Activated CD4-positive, alpha-beta T cell treated with anti-CD3 and anti-CD28 coated beads, Interleukin-2, amount 50 U/mL, for 48 hours (primary cell): ENCODE measurements at regions not wholly inside any gene's neighbourhood (a gene's known extent, or its start where the extent isn't known, plus 50 kb on each side); places are given as distances from the start of the nearest gene placed in this dataset.
A peak's percentile ranks its signal among the peaks of the same experiment; 100 is the strongest.
"Not testable (repeated sequence)": the region's sequence is repeated elsewhere in the genome, so short reads cannot be mapped to it uniquely, and the experiment has no call there.

Experiments
- DNase-seq, 2 experiments: peaks; one replicate each; pipeline ENCODE4 v3.0.0-alpha.2; 2020

GRCh38 chr2:11998218-11998617 lies 251.8 kb downstream of the LPIN1 start:
- no peak for DNase-seq

DNA sequence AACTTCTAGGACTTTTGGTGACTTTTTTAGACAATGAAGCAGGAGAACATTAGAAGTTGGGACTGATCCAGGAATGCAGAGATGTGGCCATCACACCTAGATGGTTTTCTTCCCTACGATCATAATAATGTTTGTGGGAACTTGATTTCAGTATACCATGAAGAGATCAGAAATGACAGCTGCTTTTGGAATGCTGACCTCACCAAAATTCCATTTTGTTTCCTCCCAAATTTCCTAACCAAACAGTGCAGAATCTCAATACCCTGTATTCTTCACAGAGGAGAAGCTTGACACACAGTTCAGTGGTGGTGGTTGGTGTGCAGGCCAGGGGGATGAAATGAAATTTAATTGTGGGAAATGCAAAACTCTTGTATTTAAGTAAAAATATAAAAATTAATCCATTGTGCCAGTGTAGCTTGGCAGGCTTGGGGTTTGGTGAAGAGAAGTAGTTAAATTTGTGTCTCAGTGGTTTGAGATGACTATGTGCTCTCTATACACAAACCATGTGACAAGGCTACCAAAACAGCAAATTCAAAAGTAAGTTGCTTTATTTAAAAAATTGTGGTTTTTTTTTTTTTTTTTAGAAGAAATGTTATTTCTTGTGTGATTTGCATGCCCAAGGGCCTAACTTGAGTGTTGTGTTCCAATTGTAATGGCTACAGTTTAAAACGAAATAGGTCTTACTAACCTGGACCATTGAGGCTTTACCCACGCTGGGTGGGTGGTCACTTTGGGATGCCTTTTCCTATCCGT lies 252.4 kb downstream of the LPIN1 start:
- DNase-seq, result no peak

DNA sequence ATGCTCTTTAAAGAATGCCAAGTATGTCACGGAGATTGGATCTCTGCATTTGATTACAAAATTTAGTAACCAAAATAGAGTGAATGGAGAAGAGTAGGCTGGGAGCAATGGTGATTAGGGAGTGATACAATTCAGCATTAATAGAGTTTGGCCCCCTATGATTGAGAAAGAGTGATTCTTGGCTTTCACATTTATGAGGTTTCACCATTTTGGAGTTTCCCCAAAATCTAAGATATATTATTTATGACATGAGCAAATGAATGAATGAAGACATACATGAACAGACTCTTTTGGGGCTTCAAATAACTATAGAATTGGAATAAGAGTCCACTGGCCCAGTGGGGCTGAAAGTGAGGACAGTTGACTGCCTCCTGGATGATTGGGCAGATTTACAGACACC lies 255.2 kb downstream of the LPIN1 start:
- DNase-seq, result no peak

- DNase-seq, result no peak
Measured at GRCh38 chr2:12002215-12002614, 255.8 kb downstream of the LPIN1 start.

GRCh38 chr2:12004713-12005112 lies 258.3 kb downstream of the LPIN1 start:
- DNase-seq, result no peak

- DNase-seq, result peak; percentile 69 to 77
Measured at GRCh38 chr2:12005886-12006681, 259.7 kb downstream of the LPIN1 start.

DNA sequence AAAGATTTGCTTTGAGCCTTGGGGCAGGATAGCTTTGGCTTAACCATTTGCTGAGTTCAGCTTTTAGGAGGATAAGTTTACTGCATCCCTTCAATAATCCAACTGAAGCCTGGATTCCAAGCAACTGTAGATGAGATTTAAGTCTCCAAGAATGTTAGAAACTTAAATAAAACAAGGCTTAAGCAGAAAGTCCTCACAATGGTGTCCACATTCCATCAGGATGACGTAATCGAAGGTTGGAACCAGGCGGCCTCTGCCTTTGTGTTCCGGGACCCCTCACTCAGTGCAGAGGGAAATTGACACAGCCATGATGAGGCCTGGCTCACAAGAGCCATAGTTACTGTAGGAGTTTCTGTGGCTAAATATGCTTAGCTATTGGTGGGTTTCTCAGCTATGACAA lies 260.4 kb downstream of the LPIN1 start:
- no peak for DNase-seq

DNA sequence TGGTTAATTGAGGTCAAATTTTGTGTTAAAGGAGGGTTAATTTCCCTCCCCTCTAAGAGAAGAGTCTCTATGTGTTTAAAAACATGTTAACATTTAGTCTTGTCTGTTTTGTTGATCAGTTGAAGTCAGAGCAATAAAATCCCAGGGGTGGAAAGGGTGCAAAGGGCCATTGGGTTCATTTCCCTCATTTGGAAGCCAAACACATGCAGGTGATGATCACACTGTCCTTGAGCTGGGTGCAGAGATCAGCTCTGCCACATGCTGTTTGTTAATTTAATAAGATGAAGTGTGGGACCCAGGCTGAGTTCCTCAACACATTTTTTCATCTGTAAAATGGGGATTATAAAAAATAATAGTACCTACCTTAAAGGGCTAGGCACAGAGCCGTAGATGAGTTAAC lies 260.9 kb downstream of the LPIN1 start:
- no peak for DNase-seq

DNA sequence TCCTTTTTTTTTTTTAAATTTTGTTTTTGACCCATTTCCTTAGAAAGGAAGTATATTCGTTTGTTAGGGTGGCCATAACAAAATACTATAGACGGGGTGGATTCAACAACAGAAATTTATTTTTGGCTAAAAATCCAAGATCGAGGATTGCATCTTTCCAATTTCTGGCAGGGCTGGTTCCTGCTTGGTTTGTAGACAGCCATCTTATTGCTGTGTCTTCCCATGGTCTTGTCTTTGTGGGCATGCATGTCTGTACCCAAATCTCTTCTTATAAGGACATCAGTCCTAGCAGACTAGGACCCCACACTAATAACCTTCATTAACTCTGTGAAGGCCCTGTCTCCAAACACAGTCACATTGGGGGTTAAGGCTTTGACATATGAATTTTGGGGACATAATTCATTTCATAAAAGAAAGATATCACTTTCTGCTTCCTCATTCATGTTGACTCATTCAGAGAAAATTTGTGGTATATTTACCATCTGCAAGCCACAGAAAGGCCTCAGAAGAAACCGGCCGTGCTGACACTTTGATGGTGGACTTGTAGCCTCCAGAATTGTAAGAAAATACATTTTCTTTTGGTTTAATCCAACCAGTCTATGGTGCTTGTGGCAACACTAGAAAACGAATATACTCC lies 262.1 kb downstream of the LPIN1 start:
- no peak for DNase-seq

- no peak for DNase-seq
Measured at GRCh38 chr2:12009323-12009905, 263.0 kb downstream of the LPIN1 start.

- DNase-seq, result no peak
Measured at GRCh38 chr2:12010059-12010458, 263.6 kb downstream of the LPIN1 start.

DNA sequence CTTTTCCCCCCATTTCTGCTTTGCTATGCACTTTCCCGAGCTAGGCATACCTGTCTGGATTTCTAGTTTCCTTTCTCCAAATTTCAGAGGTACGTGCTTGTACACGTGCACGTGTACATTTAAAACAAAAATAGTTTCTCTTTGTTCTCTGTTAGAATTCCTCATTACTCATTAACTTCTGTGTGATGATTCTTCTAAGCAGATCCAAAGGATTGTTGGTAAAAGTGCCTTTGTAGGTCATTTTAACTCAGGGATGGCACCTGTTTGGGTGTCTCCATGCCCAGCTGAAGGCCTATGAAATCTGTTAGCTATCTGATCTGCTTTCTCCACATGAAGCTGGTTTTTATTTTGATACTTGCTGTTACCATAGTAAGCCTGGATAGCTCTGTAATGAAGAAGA lies 264.3 kb downstream of the LPIN1 start:
- no peak for DNase-seq

DNA sequence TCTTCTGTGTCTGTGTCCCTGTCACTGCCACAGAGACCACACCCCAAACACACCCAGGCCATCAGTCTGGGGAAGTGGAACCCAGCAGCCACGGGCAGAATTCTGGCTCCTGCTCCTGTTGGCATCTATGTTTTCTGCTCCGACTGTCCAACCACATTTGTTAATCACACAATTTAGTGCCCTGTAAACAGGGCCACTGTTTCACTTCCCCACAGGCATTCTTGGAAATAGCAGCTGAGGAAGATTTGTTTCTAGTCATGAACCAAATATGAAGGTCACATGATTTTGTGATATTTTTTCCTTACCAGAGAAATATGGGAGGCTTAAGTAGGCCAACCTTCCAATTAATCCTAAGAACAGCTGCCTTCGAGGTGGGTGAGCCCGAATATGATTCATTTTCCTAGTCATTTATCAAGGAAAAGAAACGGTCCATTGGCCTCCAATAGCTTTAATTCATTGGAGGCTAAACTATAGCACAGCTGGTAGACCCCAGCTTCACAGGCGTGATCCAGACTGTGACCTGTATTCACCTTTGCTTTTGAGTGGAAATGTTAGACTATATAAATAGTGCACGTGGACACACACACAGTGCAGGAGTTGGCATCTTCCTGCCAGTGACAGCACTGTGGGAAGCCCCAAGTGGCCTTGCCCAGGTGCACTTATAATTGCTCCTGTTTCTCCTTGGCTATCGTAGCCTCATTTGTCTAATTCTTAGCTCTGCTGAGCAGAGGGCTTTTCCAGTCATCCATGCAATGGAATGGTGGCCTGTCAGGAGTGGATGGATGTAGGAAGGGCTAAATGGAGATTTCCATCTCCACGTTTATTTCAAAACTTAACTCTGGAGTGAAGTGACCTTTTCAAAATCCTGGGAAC lies 267.9 kb downstream of the LPIN1 start:
- DNase-seq, result no peak

DNA sequence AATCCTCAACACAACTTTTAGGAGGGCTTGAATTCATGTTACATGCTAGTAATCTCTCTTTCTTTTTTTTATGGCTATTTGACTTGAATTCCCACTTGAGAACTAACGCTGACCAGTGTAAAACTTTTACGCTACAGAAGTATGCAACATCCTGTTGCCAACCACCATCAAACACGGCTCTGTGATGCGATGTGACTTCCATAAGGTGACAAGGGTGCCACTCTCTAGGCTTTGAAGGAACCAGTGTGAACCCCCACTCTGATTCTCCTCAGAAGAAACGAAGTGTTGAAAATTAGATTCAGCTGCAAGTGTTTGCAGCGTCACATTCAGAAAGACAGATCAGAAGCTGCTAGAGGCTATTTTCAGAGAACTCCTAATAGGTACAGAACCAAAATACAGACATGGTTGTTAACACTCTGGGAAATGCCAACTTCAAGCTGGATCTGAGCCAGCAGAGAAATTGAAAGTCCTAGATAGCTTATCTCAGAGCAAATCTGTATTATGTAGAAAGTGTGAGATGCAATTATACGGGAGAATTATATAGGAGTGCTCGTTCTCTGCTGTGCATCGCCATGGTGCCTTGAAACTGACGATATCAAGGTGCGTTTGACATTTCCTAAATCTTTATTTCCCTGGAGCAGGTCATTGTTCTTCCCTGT lies 271.2 kb downstream of the LPIN1 start:
- DNase-seq, result no peak

DNA sequence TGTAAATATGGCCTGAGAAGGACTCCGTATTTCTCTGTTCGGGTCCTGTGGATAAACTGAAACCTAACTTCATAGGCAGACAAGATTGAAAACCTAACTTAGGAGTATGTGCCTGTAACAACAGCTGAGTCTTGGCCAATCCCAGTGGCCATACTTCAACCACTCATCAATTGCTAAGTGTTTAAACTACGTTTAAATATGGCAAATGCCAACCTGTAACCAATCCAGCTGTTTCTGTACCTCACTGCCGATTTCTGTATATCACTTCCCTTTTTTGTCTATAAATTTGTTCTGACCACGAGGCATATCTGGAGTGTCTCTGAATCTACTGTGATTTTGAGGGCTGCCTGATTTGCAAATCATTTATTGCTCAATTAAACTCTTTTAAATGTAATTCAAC lies 272.3 kb downstream of the LPIN1 start:
- not testable (repeated sequence) for DNase-seq

DNA sequence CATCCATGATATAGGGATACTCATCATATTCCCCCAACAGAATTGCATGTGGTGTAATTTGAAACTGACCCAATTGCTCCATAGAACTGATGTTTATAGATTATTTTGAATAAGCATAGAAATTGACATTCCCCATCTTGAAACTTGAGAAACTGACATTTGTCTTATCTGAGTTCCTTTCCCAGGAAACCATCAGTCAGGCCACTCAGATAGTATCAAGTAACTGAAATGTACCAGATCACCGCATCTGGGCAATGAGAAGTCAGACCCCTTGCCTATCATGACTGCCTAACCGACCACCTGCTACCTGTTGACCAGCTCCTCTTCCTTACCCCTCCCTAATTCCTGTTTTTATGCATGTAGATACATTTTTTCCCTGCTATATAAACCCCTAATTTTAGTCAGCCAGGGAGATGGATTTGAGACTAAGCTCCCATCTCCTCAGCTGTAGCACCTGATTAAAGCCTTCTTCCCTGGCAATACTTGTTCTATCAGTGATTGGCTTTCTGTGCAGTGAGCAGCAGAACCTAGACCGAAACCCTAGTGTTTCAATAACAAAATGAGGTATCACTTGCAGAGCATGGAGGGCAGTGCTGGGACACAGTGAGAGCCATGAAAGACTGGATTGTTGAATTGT lies 274.5 kb downstream of the LPIN1 start:
- DNase-seq, result no peak

GRCh38 chr2:12024197-12024907 lies 277.9 kb downstream of the LPIN1 start:
- not testable (repeated sequence) for DNase-seq

- no peak for DNase-seq
Measured at GRCh38 chr2:12027136-12027535, 280.7 kb downstream of the LPIN1 start.

- no peak for DNase-seq
Measured at GRCh38 chr2:12031866-12032265, 285.4 kb downstream of the LPIN1 start.

GRCh38 chr2:12032398-12032797 lies 286.0 kb downstream of the LPIN1 start:
- no peak for DNase-seq

GRCh38 chr2:12032975-12033374 lies 286.5 kb downstream of the LPIN1 start:
- no peak for DNase-seq
